ENCODE measurements at regions not wholly inside any gene's neighbourhood (a gene's known extent, or its start where the extent isn't known, plus 50 kb on each side); places are given as distances from the start of the nearest gene placed in this dataset.

GRCh38 chr3:161619351-161619750 is 122.7 kb downstream of the OTOL1 start:
- Mint-ChIP-seq H3K4me3 (no peak overlapping the region), H3K36me3 (peaks cover 6% of the 10 kb centered on the region), H3K27me3 (ENCODE audit: low read depth) (no peaks in the 10 kb centered on the region), H3K9me3 (peaks cover 15% of the 10 kb centered on the region), H3K27ac (no peak overlapping the region), H3K4me1 (no peaks in the 10 kb centered on the region)
- DNase-seq (ENCODE audit: low spot score) (no peak), ATAC-seq (no peak)
- TF ChIP-seq NR3C1 (CRISPR knock-in tag; conservative IDR thresholded peaks at IDR 0.05; ENCODE audit: low read depth) = no peak
- TF ChIP-seq ZNF263 (CRISPR knock-in tag; IDR thresholded peaks at IDR 0.05; ENCODE audit: low read depth) = no peak
- TF ChIP-seq ATF2 (CRISPR knock-in tag; IDR thresholded peaks at IDR 0.05; ENCODE audit: borderline replicate concordance, low read depth) = no peak
- TF ChIP-seq HMGXB4 (CRISPR knock-in tag; IDR thresholded peaks at IDR 0.05) = no peak
- no peak for TF ChIP-seq RELA (CRISPR knock-in tag; IDR thresholded peaks at IDR 0.05; ENCODE audit: borderline replicate concordance)
- no peak for TF ChIP-seq JUN (CRISPR knock-in tag; IDR thresholded peaks at IDR 0.05)
- no peak for TF ChIP-seq IRF1 (CRISPR knock-in tag; IDR thresholded peaks at IDR 0.05)
- no peak for TF ChIP-seq ZBTB43 (CRISPR knock-in tag; IDR thresholded peaks at IDR 0.05)
- TF ChIP-seq CDX4 (CRISPR knock-in tag; IDR thresholded peaks at IDR 0.05; ENCODE audit: borderline replicate concordance) = no peak
- no peak for TF ChIP-seq GRHL2 (CRISPR knock-in tag; IDR thresholded peaks at IDR 0.05; ENCODE audit: insufficient replicate concordance, severe bottlenecking)
- no peak for TF ChIP-seq ZNF423 (CRISPR knock-in tag; IDR thresholded peaks at IDR 0.05)
- no peak for TF ChIP-seq CREB1 (CRISPR knock-in tag; IDR thresholded peaks at IDR 0.05)
- no peak for TF ChIP-seq ARID4B (CRISPR knock-in tag; IDR thresholded peaks at IDR 0.05; ENCODE audit: borderline replicate concordance)
- POLR2A ChIA-PET = no interaction called here
- CTCF ChIA-PET = no interaction called here

- H3K27ac Mint-ChIP-seq = no peak overlapping the region
- H3K4me1 Mint-ChIP-seq = peaks cover 39% of the 10 kb centered on the region
- ATAC-seq = peak; percentile 56
- peaks cover 3% of the 10 kb centered on the region; the same call in 1 of the 2 replicates for H3K36me3 Mint-ChIP-seq
- ChIA-PET CTCF (no interaction called here), POLR2A (no interaction called here)
- TF ChIP-seq ZNF232 (CRISPR knock-in tag; IDR thresholded peaks at IDR 0.05) (0 out of 2 replicates have a peak, but pooled peaks have one; percentile 52), ZNF281 (CRISPR knock-in tag; IDR thresholded peaks at IDR 0.05) (no peak)
- peak; percentile 11 for DNase-seq (ENCODE audit: low spot score)
- no peak overlapping the region for H3K4me3 Mint-ChIP-seq
- peaks cover 22% of the 10 kb centered on the region for H3K9me3 Mint-ChIP-seq
- no peaks in the 10 kb centered on the region for H3K27me3 Mint-ChIP-seq (ENCODE audit: low read depth)
Measured at GRCh38 chr3:161630794-161631193, 134.2 kb downstream of the OTOL1 start.

Data from WTC11 (cell line).